SK-N-SH treated with all-trans-retinoic acid at 6 μM for 48 hours (cell line): ENCODE measurements at regions not wholly inside any gene's neighbourhood (a gene's known extent, or its start where the extent isn't known, plus 50 kb on each side); places are given as distances from the start of the nearest gene placed in this dataset.

Source experiments
- ATAC-seq: fragments of 200-7000 bp; cut with Tn5 transposase; 3 replicates; pipeline ENCODE4 v1.9.1; 2020; ENCODE audit warnings: mild to moderate bottlenecking, moderate library complexity
- ARNTL ChIP-seq: fragments of 450-650 bp; formaldehyde crosslinking; IDR thresholded peaks from 2 replicates; pipeline ENCODE4 v1.5.0; 2020; ENCODE audit warnings: low read depth, mild to moderate bottlenecking, moderate library complexity, borderline replicate concordance
- BACH2 ChIP-seq: fragments of 250-450 bp; sonication (Bioruptor Pico); IDR thresholded peaks from 2 replicates; pipeline ENCODE4 v1.9.0; 2021; ENCODE audit warnings: mild to moderate bottlenecking, borderline replicate concordance
- CSDC2 ChIP-seq: fragments of 250-450 bp; sonication (Bioruptor Pico); IDR thresholded peaks from 2 replicates; pipeline ENCODE4 v1.5.0; 2020; ENCODE audit warnings: mild to moderate bottlenecking, moderate library complexity
- ESRRG ChIP-seq: fragments of 250-450 bp; sonication (Bioruptor Pico); IDR thresholded peaks from 2 replicates; pipeline ENCODE4 v1.6.1; 2021; ENCODE audit warnings: mild to moderate bottlenecking
- ISL1 ChIP-seq: fragments of 250-450 bp; sonication (Bioruptor Pico); IDR thresholded peaks from 2 replicates; pipeline ENCODE4 v2.1.2; 2022; ENCODE audit warnings: mild to moderate bottlenecking, moderate library complexity
- OSR1 ChIP-seq: fragments of 250-450 bp; sonication (Bioruptor Pico); IDR thresholded peaks from 2 replicates; pipeline ENCODE4 v1.8.0; 2022; ENCODE audit warnings: moderate library complexity, mild to moderate bottlenecking, inconsistent platforms
- PATZ1 ChIP-seq: fragments of 250-450 bp; sonication (Bioruptor Pico); IDR thresholded peaks from 2 replicates; pipeline ENCODE4 v1.8.0; 2020; ENCODE audit warnings: mild to moderate bottlenecking, moderate library complexity, borderline replicate concordance
- POU6F1 ChIP-seq: fragments of 250-450 bp; sonication (Bioruptor Pico); IDR thresholded peaks from 2 replicates; pipeline ENCODE4 v1.8.0; 2021; ENCODE audit warnings: low read depth, mild to moderate bottlenecking, moderate library complexity, borderline replicate concordance
- RARB ChIP-seq: fragments of 250-450 bp; sonication (Bioruptor Pico); IDR thresholded peaks from 2 replicates; pipeline ENCODE4 v1.8.0; 2021; ENCODE audit warnings: mild to moderate bottlenecking, moderate library complexity
- SNAI2 ChIP-seq: fragments of 250-450 bp; sonication (Bioruptor Pico); IDR thresholded peaks from 2 replicates; pipeline ENCODE4 v1.5.0; 2020; ENCODE audit warnings: mild to moderate bottlenecking, moderate library complexity
- TCF4 ChIP-seq: fragments of 250-450 bp; sonication (Bioruptor Pico); IDR thresholded peaks from 2 replicates; pipeline ENCODE4 v1.8.0; 2021; ENCODE audit warnings: mild to moderate bottlenecking, moderate library complexity, borderline replicate concordance
- TOX ChIP-seq: fragments of 250-450 bp; sonication (Bioruptor Pico); IDR thresholded peaks from 2 replicates; pipeline ENCODE4 v1.8.0; 2021; ENCODE audit warnings: mild to moderate bottlenecking, moderate library complexity, borderline replicate concordance
- TSHZ2 ChIP-seq: fragments of 250-450 bp; sonication (Bioruptor Pico); IDR thresholded peaks from 2 replicates; pipeline ENCODE4 v1.5.0; 2020; ENCODE audit warnings: mild to moderate bottlenecking, moderate library complexity
- ZC3H10 ChIP-seq: fragments of 250-450 bp; sonication (Bioruptor Pico); IDR thresholded peaks from 2 replicates; pipeline ENCODE4 v1.5.1; 2021; ENCODE audit warnings: mild to moderate bottlenecking, moderate library complexity
- ZFP3 ChIP-seq: fragments of 250-450 bp; sonication (Bioruptor Pico); IDR thresholded peaks from 2 replicates; pipeline ENCODE4 v1.5.0; 2020; ENCODE audit warnings: mild to moderate bottlenecking, moderate library complexity
- ZFP30 ChIP-seq: fragments of 450-650 bp; formaldehyde crosslinking; IDR thresholded peaks from 2 replicates; pipeline ENCODE4 v1.5.0; 2022; ENCODE audit warnings: mild to moderate bottlenecking, moderate library complexity
- ZNF565 ChIP-seq: fragments of 450-650 bp; formaldehyde crosslinking; conservative IDR thresholded peaks from 2 replicates; pipeline ENCODE4 v1.5.0; 2020; ENCODE audit warnings: low read depth, mild to moderate bottlenecking, moderate library complexity
- ZNF70 ChIP-seq: fragments of 450-650 bp; formaldehyde crosslinking; IDR thresholded peaks from 2 replicates; pipeline ENCODE4 v1.5.0; 2020; ENCODE audit warnings: mild to moderate bottlenecking, moderate library complexity
- ZNF8 ChIP-seq: fragments of 450-650 bp; formaldehyde crosslinking; IDR thresholded peaks from 2 replicates; pipeline ENCODE4 v1.5.0; 2020; ENCODE audit warnings: mild to moderate bottlenecking, moderate library complexity
- TF ChIP-seq, protein P1 (sequence below): fragments of 250-450 bp; sonication (Bioruptor Pico); IDR thresholded peaks from 2 replicates; pipeline ENCODE4 v1.5.1; 2020; ENCODE audit warnings: low read depth, mild to moderate bottlenecking, moderate library complexity

DNA sequence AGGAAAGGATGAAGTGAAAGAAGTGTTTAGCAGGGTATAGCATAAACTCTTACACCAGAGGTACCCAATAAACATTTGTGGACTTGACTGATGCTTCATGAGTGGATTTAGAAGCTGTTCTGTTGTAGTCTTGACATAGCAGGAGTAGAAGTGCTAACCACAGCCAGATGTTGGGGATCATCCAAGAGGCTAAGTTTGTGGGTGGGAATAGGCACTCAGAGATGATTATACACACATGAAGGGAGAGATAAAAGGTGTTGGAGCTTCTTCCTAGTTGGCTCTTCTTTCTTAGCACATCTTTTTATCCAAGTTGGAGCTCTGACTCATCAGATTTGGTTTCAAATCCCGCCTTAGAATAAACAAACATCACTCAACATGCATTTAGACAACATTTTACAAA, 166.7 kb upstream of the E2F7 start:
- no peak for TF ChIP-seq ZFP3
- TF ChIP-seq ISL1 (CRISPR knock-in tag) = no peak
- peak; percentile 26 for ATAC-seq

DNA sequence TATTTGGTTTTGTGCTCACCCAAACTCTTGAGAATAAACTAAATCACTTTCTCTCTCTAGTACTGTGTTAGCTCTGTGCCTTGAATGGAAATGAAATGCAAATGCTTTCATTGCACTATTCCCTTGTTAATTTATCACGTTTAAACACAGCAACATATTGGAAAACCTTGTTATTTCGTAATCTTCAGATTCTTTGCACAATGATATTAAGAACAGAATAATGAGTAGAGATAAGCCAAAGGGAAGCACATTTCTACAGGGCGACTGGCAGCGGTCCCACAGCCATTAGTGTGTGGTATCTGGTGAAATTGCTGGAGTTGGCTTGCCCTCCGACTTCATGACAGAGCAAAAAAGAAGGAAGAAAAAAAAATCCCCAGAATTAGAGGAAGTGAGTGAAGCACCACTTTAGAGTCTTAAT, 166.1 kb upstream of the E2F7 start:
- 0 out of 2 replicates have a peak, but pooled peaks have one; percentile 49 for TF ChIP-seq TCF4 (CRISPR knock-in tag)
- no peak for TF ChIP-seq CSDC2 (CRISPR knock-in tag)
- TF ChIP-seq ISL1 (CRISPR knock-in tag) = peak; percentile 91
- ATAC-seq = peak; percentile 77

GRCh38 chr12:77229640-77230442, 164.5 kb upstream of the E2F7 start:
- TF ChIP-seq TOX = no peak
- peak; percentile 60; the same call in 1 of the 2 replicates for TF ChIP-seq ISL1 (CRISPR knock-in tag)
- TF ChIP-seq, all 23 proteins: peak for 1
- peak; percentile 84 for ATAC-seq

DNA sequence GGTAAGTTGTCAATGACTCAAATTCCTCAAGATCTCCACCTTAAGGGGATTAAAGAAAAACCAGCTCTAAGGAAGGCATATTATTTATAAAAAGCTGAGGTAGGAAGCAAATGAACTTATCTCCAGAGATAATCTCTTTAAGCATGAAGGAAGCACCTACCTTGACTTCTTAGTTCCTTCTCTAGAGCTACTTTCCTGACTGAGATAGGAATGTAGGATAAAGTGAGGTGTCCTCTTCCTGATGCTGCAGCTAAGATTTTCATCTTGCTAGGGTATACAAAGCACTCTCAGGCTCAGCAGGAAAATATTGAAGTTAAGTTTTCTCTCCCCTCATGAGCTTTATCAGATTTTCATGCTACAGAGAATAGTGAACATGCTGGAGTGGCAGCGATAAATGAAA, 163.0 kb upstream of the E2F7 start:
- TF ChIP-seq ISL1 (CRISPR knock-in tag) = no peak
- TF ChIP-seq SNAI2 (CRISPR knock-in tag) = no peak
- TF ChIP-seq ZNF565 = no peak
- no peak for TF ChIP-seq ZFP30
- no peak for TF ChIP-seq ZNF70
- no peak for TF ChIP-seq OSR1 (CRISPR knock-in tag)
- no peak for TF ChIP-seq BACH2 (CRISPR knock-in tag)
- TF ChIP-seq ESRRG (CRISPR knock-in tag) = no peak
- TF ChIP-seq ZC3H10 = no peak
- no peak for TF ChIP-seq RARB (CRISPR knock-in tag)
- TF ChIP-seq, protein P1, sequence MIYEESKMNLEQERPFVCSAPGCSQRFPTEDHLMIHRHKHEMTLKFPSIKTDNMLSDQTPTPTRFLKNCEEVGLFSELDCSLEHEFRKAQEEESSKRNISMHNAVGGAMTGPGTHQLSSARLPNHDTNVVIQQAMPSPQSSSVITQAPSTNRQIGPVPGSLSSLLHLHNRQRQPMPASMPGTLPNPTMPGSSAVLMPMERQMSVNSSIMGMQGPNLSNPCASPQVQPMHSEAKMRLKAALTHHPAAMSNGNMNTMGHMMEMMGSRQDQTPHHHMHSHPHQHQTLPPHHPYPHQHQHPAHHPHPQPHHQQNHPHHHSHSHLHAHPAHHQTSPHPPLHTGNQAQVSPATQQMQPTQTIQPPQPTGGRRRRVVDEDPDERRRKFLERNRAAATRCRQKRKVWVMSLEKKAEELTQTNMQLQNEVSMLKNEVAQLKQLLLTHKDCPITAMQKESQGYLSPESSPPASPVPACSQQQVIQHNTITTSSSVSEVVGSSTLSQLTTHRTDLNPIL = no peak
- no peak for TF ChIP-seq ZNF8 (CRISPR knock-in tag)
- no peak for TF ChIP-seq POU6F1 (CRISPR knock-in tag)
- TF ChIP-seq TCF4 (CRISPR knock-in tag) = no peak
- no peak for TF ChIP-seq ARNTL (CRISPR knock-in tag)
- TF ChIP-seq TSHZ2 (CRISPR knock-in tag) = no peak
- TF ChIP-seq ZFP3 = no peak
- ATAC-seq = no peak

DNA sequence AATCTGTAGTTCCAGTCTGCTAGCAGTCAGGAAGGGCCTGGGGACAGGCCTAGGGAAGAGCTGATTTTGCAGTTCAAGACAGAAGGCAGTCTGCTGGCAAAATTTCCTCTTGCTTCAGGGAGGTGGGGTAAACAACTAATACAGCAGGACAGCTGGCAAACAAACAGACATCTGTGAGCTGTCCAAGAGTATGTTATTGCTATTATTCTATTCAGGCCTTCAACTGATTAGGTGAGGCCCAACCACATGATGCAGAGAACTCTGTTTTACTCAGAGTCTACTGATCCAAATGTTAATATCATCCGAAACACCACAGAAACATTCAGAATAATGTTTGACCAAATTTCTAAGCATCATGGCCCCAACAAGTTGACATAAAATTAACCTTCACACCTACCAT, 161.0 kb upstream of the E2F7 start:
- TF ChIP-seq ISL1 (CRISPR knock-in tag) (no peak), ZFP3 (no peak), ZNF565 (no peak), SNAI2 (CRISPR knock-in tag) (no peak), CSDC2 (CRISPR knock-in tag) (no peak), RARB (CRISPR knock-in tag) (no peak), ZNF70 (no peak)
- ATAC-seq = no peak

- ATAC-seq = no peak
- TF ChIP-seq ZFP3 = no peak
- TF ChIP-seq ARNTL (CRISPR knock-in tag) = no peak
- no peak for TF ChIP-seq BACH2 (CRISPR knock-in tag)
- no peak for TF ChIP-seq TSHZ2 (CRISPR knock-in tag)
- no peak for TF ChIP-seq ZNF8 (CRISPR knock-in tag)
- no peak for TF ChIP-seq RARB (CRISPR knock-in tag)
- TF ChIP-seq ZNF565 = no peak
- no peak for TF ChIP-seq PATZ1
- no peak for TF ChIP-seq ZNF70
- no peak for TF ChIP-seq OSR1 (CRISPR knock-in tag)
- TF ChIP-seq CSDC2 (CRISPR knock-in tag) = no peak
Observed at GRCh38 chr12:77225373-77225772, 160.0 kb upstream of the E2F7 start.
